Subcutaneous abdominal adipose tissue (tissue), 5 donors: ENCODE measurements at regions not wholly inside any gene's neighbourhood (a gene's known extent, or its start where the extent isn't known, plus 50 kb on each side); places are given as distances from the start of the nearest gene placed in this dataset.

ENCODE experiments used
- H3K27ac ChIP-seq: one replicate; pipeline ENCODE4 v1.7.0; 2013; ENCODE audit warnings: low read depth, mild to moderate bottlenecking, inconsistent platforms, low read length, moderate library complexity
- H3K27me3 ChIP-seq, 5 donors: one replicate each; pipeline ENCODE4 v1.7.0; 2013; ENCODE audit warnings: low read length in 5 of 5, inconsistent platforms in 1 of 5; ENCODE audit not compliant: control insufficient read depth in 5 of 5, insufficient read depth in 4 of 5
- H3K36me3 ChIP-seq, 5 donors: one replicate each; pipeline ENCODE4 v1.7.0; 2013; ENCODE audit warnings: low read length in 5 of 5; ENCODE audit not compliant: control insufficient read depth in 5 of 5, insufficient read depth in 5 of 5
- H3K4me1 ChIP-seq, 5 donors: one replicate each; pipeline ENCODE4 v1.7.0; 2013; ENCODE audit warnings: low read length in 5 of 5, mild to moderate bottlenecking in 3 of 5, moderate library complexity in 1 of 5; ENCODE audit not compliant: control insufficient read depth in 5 of 5, insufficient read depth in 5 of 5
- H3K4me3 ChIP-seq, 5 donors: one replicate each; pipeline ENCODE4 v1.7.0; 2013; ENCODE audit warnings: low read length in 5 of 5, low read depth in 1 of 5
- H3K9ac ChIP-seq, 5 donors: one replicate each; pipeline ENCODE4 v1.7.0; 2013; ENCODE audit warnings: low read length in 5 of 5, mild to moderate bottlenecking in 4 of 5, moderate library complexity in 3 of 5
- H3K9me3 ChIP-seq, 5 donors: one replicate each; pipeline ENCODE4 v1.7.0; 2013; ENCODE audit warnings: low read length in 5 of 5; ENCODE audit not compliant: control insufficient read depth in 5 of 5
- donor health status: healthy.
- donor health status: healthy.
- donor health status: healthy.
- donor health status: healthy.
- donor health status: healthy.

DNA sequence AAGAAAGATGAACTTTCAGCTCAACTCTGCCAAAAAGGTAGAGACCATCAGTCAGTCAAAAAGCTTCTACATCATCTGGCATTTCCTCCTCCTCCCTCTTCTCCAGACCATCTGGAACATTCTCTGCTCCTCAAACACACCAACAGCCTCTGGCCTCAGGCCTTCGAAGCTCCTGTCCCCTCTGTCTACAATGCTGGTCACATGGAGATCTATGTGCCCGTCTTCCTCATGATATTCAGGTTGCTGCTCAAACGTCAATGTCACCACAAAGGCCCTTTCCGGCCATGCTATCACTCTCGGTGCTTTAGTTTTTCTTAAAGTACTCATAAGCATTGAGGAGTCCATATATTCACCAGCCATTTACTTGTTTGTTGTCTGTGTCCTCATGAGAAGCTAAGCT is 146.2 kb downstream of the SPATA19 start:
- H3K36me3 ChIP-seq, result no peaks in the 10 kb centered on the region
- H3K27me3 ChIP-seq, result no peaks in the 10 kb centered on the region
- H3K27ac ChIP-seq, result no peak overlapping the region

DNA sequence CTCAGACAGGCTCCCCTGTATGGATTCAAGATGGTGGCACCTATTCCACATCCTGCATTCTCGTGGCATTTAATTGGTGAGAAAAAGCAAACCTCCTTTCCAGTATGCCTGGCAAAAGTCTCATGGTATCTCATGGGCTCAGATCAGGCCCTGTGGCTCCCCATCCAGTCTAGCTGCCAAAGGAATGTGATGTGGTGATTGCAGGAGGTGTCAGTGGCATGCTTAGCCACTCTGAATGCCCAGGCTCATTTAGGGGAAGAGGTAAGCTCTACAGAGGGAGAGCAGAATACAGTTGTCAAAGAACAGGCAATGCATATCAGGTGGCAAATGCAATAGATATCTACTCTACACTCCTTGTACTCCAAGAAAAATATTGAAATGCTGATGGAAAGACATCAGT is 146.7 kb downstream of the SPATA19 start:
- Histone ChIP-seq H3K36me3 (no peaks in the 10 kb centered on the region), H3K27ac (no peak overlapping the region), H3K4me1 (no peaks in the 10 kb centered on the region), H3K4me3 (no peak overlapping the region), H3K9me3 (peaks cover 0 to 3% (median 0%) of the 10 kb centered on the region in 5 donors), H3K9ac (no peak overlapping the region), H3K27me3 (no peaks in the 10 kb centered on the region)

More for the DNA sequence above, 146.2 kb downstream of the SPATA19 start:
- Histone ChIP-seq H3K4me1 (no peaks in the 10 kb centered on the region), H3K4me3 (no peak overlapping the region), H3K9me3 (peaks cover 0 to 3% (median 0%) of the 10 kb centered on the region in 5 donors), H3K9ac (no peak overlapping the region)

DNA sequence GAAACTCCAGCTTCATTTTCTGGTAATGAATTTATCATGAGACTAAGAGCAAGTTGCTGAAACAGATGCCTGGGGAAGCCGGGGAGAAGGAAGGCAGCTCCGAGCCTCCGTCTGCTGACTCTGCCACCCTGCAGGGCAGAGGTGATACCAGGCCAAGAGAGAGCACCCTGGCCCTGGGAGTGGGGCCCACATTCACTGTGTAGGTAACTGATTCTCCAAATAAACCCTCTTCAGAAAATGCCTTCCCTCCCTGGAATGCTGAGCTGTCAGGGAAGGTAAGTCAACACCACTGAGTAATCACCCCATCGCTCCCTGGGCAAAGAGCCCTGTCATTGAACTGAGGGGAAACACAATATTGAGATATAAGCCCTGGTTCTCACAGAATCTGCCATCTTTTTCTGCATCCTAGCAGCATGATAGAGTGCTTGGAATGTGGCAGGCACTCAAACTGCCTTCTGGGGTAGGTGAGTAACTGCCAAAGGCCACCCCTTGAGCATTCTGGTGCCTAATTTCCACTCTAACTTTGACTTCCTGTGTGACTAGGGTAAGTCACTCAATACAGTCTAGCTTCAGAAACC is 147.6 kb downstream of the SPATA19 start:
- no peak overlapping the region for H3K27ac ChIP-seq
- H3K4me3 ChIP-seq, result no peak overlapping the region
- peaks cover 0 to 3% (median 0%) of the 10 kb centered on the region in 5 donors for H3K9me3 ChIP-seq
- no peaks in the 10 kb centered on the region for H3K27me3 ChIP-seq
- no peaks in the 10 kb centered on the region for H3K36me3 ChIP-seq
- no peaks in the 10 kb centered on the region for H3K4me1 ChIP-seq
- H3K9ac ChIP-seq, result no peak overlapping the region

DNA sequence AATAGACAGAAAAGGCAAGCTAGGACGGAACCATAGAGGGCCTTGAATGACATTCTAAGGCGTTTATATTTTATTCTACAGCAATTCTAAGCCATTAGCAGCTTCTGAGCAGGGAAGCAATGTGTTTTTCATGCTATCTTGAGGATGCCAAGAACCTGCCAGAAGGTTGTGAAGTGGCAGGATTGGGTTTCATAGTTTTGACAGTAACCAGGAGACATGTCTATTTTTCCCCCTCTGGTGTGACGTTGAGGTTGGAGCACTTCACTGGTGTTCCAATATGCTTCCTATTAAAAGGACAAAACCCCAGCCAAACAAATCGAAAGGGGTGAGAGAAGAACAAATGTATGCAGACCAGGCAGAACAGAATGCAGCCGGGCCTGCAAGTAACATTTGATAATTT is 148.2 kb downstream of the SPATA19 start:
- H3K27ac ChIP-seq, result no peak overlapping the region
- no peaks in the 10 kb centered on the region for H3K27me3 ChIP-seq
- peaks cover 0 to 3% (median 0%) of the 10 kb centered on the region in 5 donors for H3K9me3 ChIP-seq
- no peaks in the 10 kb centered on the region for H3K4me1 ChIP-seq
- no peaks in the 10 kb centered on the region for H3K36me3 ChIP-seq
- no peak overlapping the region for H3K4me3 ChIP-seq
- no peak overlapping the region for H3K9ac ChIP-seq

DNA sequence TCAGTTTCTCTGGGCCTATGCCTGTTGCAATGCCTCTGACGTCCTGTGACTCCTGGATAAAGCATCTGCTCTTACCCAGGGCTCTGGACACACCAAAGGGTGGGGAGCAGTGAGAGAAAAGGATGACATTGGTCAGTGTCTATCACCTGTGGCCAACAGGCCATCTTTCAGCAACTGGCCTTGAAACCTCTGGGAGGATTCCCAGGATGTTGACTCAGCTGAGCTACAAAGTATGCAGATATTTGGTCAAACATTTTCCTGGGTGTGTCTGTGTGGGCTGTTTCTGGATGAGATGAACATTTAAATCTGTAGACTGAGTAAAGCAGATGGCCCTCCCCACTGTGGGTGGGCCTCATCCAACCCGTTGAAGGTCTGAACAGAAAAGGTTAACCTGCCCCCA is 149.9 kb downstream of the SPATA19 start:
- Histone ChIP-seq H3K9ac (no peak overlapping the region), H3K36me3 (no peaks in the 10 kb centered on the region), H3K4me3 (no peak overlapping the region), H3K27me3 (no peaks in the 10 kb centered on the region), H3K4me1 (no peaks in the 10 kb centered on the region), H3K9me3 (peaks cover 0 to 3% (median 0%) of the 10 kb centered on the region in 5 donors), H3K27ac (no peak overlapping the region)

DNA sequence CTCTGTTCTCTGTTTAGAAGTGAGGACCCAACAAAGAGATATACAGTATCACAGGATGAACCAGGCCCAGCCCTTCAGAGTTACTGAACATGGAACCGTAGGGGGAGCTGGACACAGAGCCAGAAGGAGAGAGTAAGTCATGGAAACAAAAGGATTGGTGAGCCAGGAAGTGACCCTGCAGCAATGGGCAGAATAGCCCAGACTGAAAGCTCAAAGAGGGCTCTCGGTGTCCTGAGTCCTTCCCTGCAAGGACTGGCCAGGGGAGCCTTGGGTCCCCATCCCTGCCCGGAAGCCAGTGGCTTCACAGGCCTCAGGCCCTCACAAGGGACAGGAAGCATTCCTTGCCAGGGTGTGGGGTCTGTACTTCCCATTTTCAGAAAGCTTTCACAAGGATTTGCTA is 150.6 kb downstream of the SPATA19 start:
- Histone ChIP-seq H3K4me3 (no peak overlapping the region), H3K4me1 (no peaks in the 10 kb centered on the region), H3K27me3 (no peaks in the 10 kb centered on the region), H3K36me3 (no peaks in the 10 kb centered on the region), H3K27ac (no peak overlapping the region), H3K9me3 (peaks cover 0 to 3% (median 0%) of the 10 kb centered on the region in 5 donors), H3K9ac (no peak overlapping the region)

DNA sequence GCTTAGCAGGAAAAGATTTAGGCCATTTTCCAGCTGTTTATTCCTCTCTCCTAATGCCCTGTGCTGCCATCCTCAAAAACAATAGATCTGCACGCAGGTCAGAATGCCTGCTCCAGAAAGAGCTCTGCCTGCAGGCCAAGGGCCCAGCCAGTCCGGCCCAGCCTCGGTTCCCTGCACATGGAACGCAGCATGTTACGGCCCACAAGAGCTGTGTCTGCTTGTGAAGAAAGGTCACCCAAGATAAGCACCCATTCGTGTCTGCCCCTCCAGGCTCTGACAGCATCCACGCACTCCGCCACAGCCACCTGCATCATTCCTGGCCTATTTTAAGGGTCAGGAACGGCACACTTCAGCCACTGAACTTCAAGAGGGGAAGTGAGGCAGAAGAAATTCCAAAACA is 152.2 kb downstream of the SPATA19 start:
- Histone ChIP-seq H3K9ac (no peak overlapping the region), H3K4me3 (no peak overlapping the region), H3K9me3 (no peaks in the 10 kb centered on the region), H3K4me1 (no peaks in the 10 kb centered on the region), H3K27ac (no peak overlapping the region), H3K27me3 (no peaks in the 10 kb centered on the region), H3K36me3 (no peaks in the 10 kb centered on the region)

DNA sequence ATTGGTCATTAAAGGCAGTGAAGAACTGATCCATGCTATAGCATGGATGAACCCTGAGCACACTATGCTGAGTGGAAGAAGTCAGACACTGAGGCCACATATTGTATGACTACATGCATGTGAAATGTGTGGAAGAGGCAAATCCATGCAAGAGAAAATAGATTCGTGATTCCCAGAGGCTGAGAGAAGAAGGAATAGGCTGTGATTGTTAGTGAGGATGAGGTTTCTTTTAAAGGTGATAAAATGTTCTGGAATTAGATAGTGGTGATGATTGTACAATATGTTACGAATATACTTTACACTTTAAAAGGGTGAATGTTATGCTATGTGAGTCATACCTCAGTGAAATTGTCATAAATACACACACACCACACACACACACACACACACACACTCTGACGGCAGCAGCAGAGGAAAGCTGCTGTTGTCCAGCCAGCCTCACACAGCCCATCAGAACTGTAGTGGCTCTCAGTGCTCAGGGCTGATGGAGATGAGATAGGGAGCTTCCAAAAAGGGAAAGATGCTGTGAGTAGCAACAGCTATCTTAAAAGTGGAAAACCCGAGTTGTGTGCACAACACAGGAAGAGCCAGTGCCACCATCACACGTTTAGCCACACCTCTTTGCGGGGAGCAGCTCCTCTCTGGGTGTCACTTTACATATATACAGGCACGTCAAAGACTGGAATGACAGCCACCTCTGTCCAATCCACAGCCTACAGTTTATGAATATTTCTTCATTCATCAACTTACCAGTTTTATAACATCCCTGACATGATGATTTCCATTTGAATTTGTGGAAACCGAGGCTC is 153.0 kb downstream of the SPATA19 start:
- no peak overlapping the region for H3K4me3 ChIP-seq
- H3K27ac ChIP-seq, result no peak overlapping the region
- no peaks in the 10 kb centered on the region for H3K27me3 ChIP-seq
- no peaks in the 10 kb centered on the region for H3K36me3 ChIP-seq
- no peak overlapping the region for H3K9ac ChIP-seq
- H3K4me1 ChIP-seq, result no peaks in the 10 kb centered on the region
- no peaks in the 10 kb centered on the region for H3K9me3 ChIP-seq

DNA sequence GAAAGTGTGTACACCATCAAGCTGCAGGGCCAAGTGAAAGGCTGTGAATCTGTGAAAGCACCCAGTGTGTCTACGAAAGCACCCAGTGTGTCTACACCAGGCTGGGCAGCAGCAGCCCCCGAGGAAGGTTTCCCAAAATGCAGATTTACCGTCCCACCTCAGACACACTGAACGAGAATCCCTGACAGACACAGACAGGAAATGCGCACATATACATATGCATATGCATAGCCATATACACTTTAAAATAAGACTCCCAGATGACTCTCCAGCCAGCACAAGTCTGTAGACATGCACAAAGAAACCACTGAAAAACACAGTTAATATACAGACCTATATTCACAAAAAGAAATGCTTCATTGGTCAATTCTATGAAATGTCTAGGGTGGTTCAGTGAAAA is 155.5 kb upstream of the OPCML start:
- peaks cover 0 to 4% (median 0%) of the 10 kb centered on the region in 5 donors for H3K27me3 ChIP-seq
- H3K9ac ChIP-seq, result no peak overlapping the region
- no peak overlapping the region for H3K27ac ChIP-seq
- no peaks in the 10 kb centered on the region for H3K4me1 ChIP-seq
- no peaks in the 10 kb centered on the region for H3K36me3 ChIP-seq
- no peaks in the 10 kb centered on the region for H3K9me3 ChIP-seq
- H3K4me3 ChIP-seq, result no peak overlapping the region

DNA sequence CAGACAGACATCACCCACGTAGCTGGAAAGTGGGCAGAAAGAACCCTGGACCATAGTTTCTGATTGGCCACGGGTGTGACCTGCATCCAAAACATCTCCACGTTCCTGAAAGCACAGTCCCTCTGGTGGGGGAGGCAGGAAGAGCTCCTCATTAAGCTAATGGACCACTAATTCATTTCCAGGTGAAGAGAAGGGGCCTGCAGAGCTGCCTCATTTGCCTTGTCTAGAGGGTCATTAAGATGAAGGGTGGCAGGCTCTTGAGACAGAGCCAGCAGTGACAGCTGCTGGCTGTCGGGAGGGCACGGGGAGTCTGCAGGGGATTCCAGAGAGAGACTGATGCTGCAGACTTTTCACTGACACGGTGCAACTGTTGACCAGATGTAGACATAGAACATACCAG is 149.6 kb upstream of the OPCML start:
- Histone ChIP-seq H3K9ac (no peak overlapping the region), H3K27me3 (peaks cover 0 to 7% (median 2%) of the 10 kb centered on the region in 5 donors), H3K4me1 (no peaks in the 10 kb centered on the region), H3K36me3 (no peaks in the 10 kb centered on the region), H3K27ac (no peak overlapping the region), H3K4me3 (no peak overlapping the region), H3K9me3 (no peaks in the 10 kb centered on the region)
